ENCODE measurements at regions not wholly inside any gene's neighbourhood (a gene's known extent, or its start where the extent isn't known, plus 50 kb on each side); places are given as distances from the start of the nearest gene placed in this dataset.
"Not testable (repeated sequence)": the region's sequence is repeated elsewhere in the genome, so short reads cannot be mapped to it uniquely, and the experiment has no call there.

- ATAC-seq, result no peak
- DNase-seq, result no peak
Observed at GRCh38 chr6:56904068-56904467, 50.8 kb upstream of the BEND6 start.

GRCh38 chr6:56902641-56903464 is 52.1 kb upstream of the BEND6 start:
- no peak for ATAC-seq
- DNase-seq, result no peak

- ATAC-seq, result no peak
- DNase-seq, result no peak
Observed at GRCh38 chr6:56900784-56901183, 54.1 kb upstream of the BEND6 start.

GRCh38 chr6:56899753-56900152 is 55.2 kb upstream of the BEND6 start:
- no peak for ATAC-seq
- DNase-seq, result no peak

- no peak for DNase-seq
- no peak for ATAC-seq
Observed at GRCh38 chr6:56899311-56899710, 55.6 kb upstream of the BEND6 start.

- no peak for DNase-seq
- no peak for ATAC-seq
Observed at GRCh38 chr6:56897789-56898529, 56.9 kb upstream of the BEND6 start.

GRCh38 chr6:56891754-56892153 is 63.2 kb upstream of the BEND6 start:
- ATAC-seq (no peak), DNase-seq (no peak)

GRCh38 chr6:56890683-56891429 is 64.1 kb upstream of the BEND6 start:
- ATAC-seq (peak; percentile 46), DNase-seq (no peak)

GRCh38 chr6:56890066-56890465 is 64.8 kb upstream of the BEND6 start:
- DNase-seq, result no peak
- ATAC-seq, result no peak

GRCh38 chr6:56889492-56889891 is 65.4 kb upstream of the BEND6 start:
- DNase-seq, result no peak
- no peak for ATAC-seq

GRCh38 chr6:56888687-56889086 is 66.2 kb upstream of the BEND6 start:
- DNase-seq, result no peak
- no peak for ATAC-seq

GRCh38 chr6:56887086-56887485 is 67.8 kb upstream of the BEND6 start:
- DNase-seq (no peak), ATAC-seq (no peak)

- no peak for DNase-seq
- ATAC-seq, result no peak
Observed at GRCh38 chr6:56877922-56878321, 77.0 kb upstream of the BEND6 start.

- ATAC-seq (no peak), DNase-seq (no peak)
Observed at GRCh38 chr6:56875961-56876360, 78.9 kb upstream of the BEND6 start.

- DNase-seq (no peak), ATAC-seq (no peak)
Observed at GRCh38 chr6:56875523-56875922, 79.4 kb upstream of the BEND6 start.

GRCh38 chr6:56874328-56874727 is 80.6 kb upstream of the BEND6 start:
- DNase-seq (no peak), ATAC-seq (no peak)

- not testable (repeated sequence) for DNase-seq, ATAC-seq
Observed at GRCh38 chr6:56870053-56870452, 84.9 kb upstream of the BEND6 start.

- DNase-seq (no peak), ATAC-seq (no peak)
Observed at GRCh38 chr6:56869346-56869745, 85.6 kb upstream of the BEND6 start.

- ATAC-seq (no peak), DNase-seq (no peak)
Observed at GRCh38 chr6:56868687-56869086, 86.2 kb upstream of the BEND6 start.

GRCh38 chr6:56866917-56867522 is 87.9 kb upstream of the BEND6 start:
- DNase-seq, result no peak
- no peak for ATAC-seq

GRCh38 chr6:56865081-56865875 is 89.6 kb upstream of the BEND6 start:
- ATAC-seq (no peak), DNase-seq (no peak)

- ATAC-seq (no peak), DNase-seq (no peak)
Observed at GRCh38 chr6:56864171-56864616, 90.7 kb upstream of the BEND6 start.

Measured in stimulated activated naive CD8-positive, alpha-beta T cell treated with anti-CD3 and anti-CD28 coated beads, Interleukin-15, Interleukin-2, amounts not matched to agents 100 U/mL and 50 U/mL, for 24 hours (primary cell).